ENCODE measurements at regions not wholly inside any gene's neighbourhood (a gene's known extent, or its start where the extent isn't known, plus 50 kb on each side); places are given as distances from the start of the nearest gene placed in this dataset.

- TF ChIP-seq, protein P1, sequence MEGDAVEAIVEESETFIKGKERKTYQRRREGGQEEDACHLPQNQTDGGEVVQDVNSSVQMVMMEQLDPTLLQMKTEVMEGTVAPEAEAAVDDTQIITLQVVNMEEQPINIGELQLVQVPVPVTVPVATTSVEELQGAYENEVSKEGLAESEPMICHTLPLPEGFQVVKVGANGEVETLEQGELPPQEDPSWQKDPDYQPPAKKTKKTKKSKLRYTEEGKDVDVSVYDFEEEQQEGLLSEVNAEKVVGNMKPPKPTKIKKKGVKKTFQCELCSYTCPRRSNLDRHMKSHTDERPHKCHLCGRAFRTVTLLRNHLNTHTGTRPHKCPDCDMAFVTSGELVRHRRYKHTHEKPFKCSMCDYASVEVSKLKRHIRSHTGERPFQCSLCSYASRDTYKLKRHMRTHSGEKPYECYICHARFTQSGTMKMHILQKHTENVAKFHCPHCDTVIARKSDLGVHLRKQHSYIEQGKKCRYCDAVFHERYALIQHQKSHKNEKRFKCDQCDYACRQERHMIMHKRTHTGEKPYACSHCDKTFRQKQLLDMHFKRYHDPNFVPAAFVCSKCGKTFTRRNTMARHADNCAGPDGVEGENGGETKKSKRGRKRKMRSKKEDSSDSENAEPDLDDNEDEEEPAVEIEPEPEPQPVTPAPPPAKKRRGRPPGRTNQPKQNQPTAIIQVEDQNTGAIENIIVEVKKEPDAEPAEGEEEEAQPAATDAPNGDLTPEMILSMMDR (IDR thresholded peaks at IDR 0.05; ENCODE audit: unreplicated experiment in 3 of 3), result no peak
- Mint-ChIP-seq H3K27me3 (ENCODE audit: low read depth) (peaks cover 45% of the 10 kb centered on the region), H3K27ac (no peak overlapping the region), H3K9me3 (no peaks in the 10 kb centered on the region), H3K36me3 (ENCODE audit: low read depth) (no peaks in the 10 kb centered on the region), H3K4me3 (no peak overlapping the region), H3K4me1 (no peaks in the 10 kb centered on the region)
These were observed 52.4 kb upstream of the ESRRB start for GRCh38 chr14:76323331-76324050.

DNA sequence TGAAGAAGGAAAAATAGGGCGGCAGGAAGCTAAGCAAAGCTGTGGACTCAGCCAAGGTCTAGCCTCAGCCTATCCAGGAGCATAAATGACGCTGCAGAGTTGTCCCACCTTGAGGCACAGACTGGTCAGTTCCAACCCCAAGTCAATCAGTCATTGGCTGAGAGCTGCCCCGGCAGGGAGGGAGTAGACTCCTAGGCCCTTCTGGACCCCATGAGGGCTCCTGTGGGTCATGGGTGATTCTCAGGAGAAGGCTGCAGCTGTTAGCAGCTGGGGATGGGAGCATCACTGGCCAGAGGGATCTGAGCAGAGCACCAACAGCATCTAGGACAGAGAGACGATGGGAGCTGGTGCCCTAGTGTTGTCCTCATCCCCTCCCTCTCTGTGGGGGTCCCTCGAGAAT is 51.8 kb upstream of the ESRRB start:
- no peak overlapping the region for H3K4me3 Mint-ChIP-seq
- no peaks in the 10 kb centered on the region for H3K4me1 Mint-ChIP-seq
- peaks cover 51% of the 10 kb centered on the region for H3K27me3 Mint-ChIP-seq (ENCODE audit: low read depth)
- TF ChIP-seq, protein P1 (IDR thresholded peaks at IDR 0.05; ENCODE audit: unreplicated experiment in 3 of 3), result no peak
- H3K36me3 Mint-ChIP-seq (ENCODE audit: low read depth), result no peaks in the 10 kb centered on the region
- H3K9me3 Mint-ChIP-seq, result no peaks in the 10 kb centered on the region
- H3K27ac Mint-ChIP-seq, result no peak overlapping the region

Measured in nephron (organoid).